ENCODE measurements at regions not wholly inside any gene's neighbourhood (a gene's known extent, or its start where the extent isn't known, plus 50 kb on each side); places are given as distances from the start of the nearest gene placed in this dataset.
"Not testable (repeated sequence)": the region's sequence is repeated elsewhere in the genome, so short reads cannot be mapped to it uniquely, and the experiment has no call there.

DNA sequence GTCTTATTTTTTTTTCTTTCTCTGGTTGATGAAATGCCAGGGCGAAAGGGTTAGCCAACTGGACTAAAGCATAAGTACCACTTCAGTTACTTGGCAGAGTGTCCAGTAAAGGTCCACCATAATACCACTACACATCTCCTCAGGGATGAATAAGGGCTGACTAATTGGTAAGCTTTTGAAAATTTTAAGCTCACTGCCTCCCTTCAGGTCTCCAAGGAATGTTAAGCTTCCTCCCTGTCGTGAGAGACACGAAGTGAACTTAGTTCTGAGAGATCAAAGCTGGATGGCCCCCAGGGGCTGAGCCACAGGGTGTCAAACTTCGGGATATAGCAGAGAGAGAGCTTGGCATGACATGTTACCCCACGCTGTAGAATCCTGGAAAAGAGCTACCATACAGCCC is 111.4 kb downstream of the VSIG4 start:
- Histone ChIP-seq H3K79me1 (ENCODE audit: insufficient read depth, low read depth, low read length, poor library complexity, severe bottlenecking) (no peaks in the 10 kb centered on the region), H3K4ac (ENCODE audit: low read depth, low read length) (no peak overlapping the region), H3T11ph (ENCODE audit: low read length) (no peak overlapping the region), H3K23me2 (ENCODE audit: insufficient read length, low read depth, low read length, poor library complexity, severe bottlenecking) (no peaks in the 10 kb centered on the region), H3K27ac (ENCODE audit: insufficient read length, low read depth, low read length) (no peak overlapping the region), H2BK120ac (ENCODE audit: low read depth, low read length, poor library complexity, severe bottlenecking) (no peak overlapping the region), H3K14ac (ENCODE audit: insufficient read depth, low read length) (no peak overlapping the region), H3K79me2 (ENCODE audit: insufficient read depth, low read length) (no peaks in the 10 kb centered on the region), H4K20me1 (ENCODE audit: control insufficient read depth, insufficient read depth, insufficient read length) (no peaks in the 10 kb centered on the region), H4K8ac (replicated peaks; ENCODE audit: insufficient read length, low read depth, low read length) (no peak overlapping the region), H4K5ac (ENCODE audit: insufficient read length, low read depth, low read length) (no peak overlapping the region), H3K18ac (ENCODE audit: insufficient read length, low read depth, low read length) (no peak overlapping the region), H2AFZ (ENCODE audit: low read length) (no peak overlapping the region), H3K27me3 (ENCODE audit: insufficient read depth, low read length) (no peaks in the 10 kb centered on the region), H3K4me2 (ENCODE audit: insufficient read depth, insufficient read length, low read length) (no peak overlapping the region), H3K9ac (ENCODE audit: extremely low read depth, insufficient read length, low read length) (no peak overlapping the region), H2BK15ac (ENCODE audit: low read depth, low read length) (no peak overlapping the region), H2AK5ac (ENCODE audit: insufficient read length, low read length) (no peak overlapping the region), H3K56ac (ENCODE audit: insufficient read length, low read depth, low read length) (no peak overlapping the region), H3K4me1 (ENCODE audit: insufficient read depth, low read length) (no peaks in the 10 kb centered on the region), H2BK5ac (ENCODE audit: insufficient read length, low read length) (no peak overlapping the region), H2BK12ac (ENCODE audit: insufficient read length, low read depth, low read length) (no peak overlapping the region), H4K91ac (ENCODE audit: insufficient read length, low read depth, low read length) (no peak overlapping the region), H2BK20ac (ENCODE audit: low read depth, low read length, poor library complexity, severe bottlenecking) (no peak overlapping the region), H3K23ac (ENCODE audit: insufficient read length, low read depth, low read length) (no peak overlapping the region), H3K9me3 (ENCODE audit: control insufficient read depth, low read depth, low read length) (peaks cover 60% of the 10 kb centered on the region)
- no CpG with 5 or more reads among the region's 5 CpGs for WGBS (ENCODE audit: extremely low coverage, insufficient read length, low lambda C conversion rate)
- TF ChIP-seq CTCF (conservative IDR thresholded peaks at IDR 0.05), result no peak
- peaks cover 3 to 8% of the 10 kb centered on the region in 2 experiments for H3K4me1 Mint-ChIP-seq
- H3K27ac Mint-ChIP-seq, result no peak overlapping the region
- H3K27me3 Mint-ChIP-seq (ENCODE audit: low read depth), result peaks cover 1% of the 10 kb centered on the region
- no peak for DNase-seq
- H3K9me3 Mint-ChIP-seq, result peaks cover 73 to 76% of the 10 kb centered on the region in 2 experiments
- peaks cover 10 to 21% (median 11%) of the 10 kb centered on the region in 3 experiments; a peak in 5 of 7 replicates for H3K36me3 Mint-ChIP-seq (ENCODE audit: insufficient read depth in 1 of 3, low read depth in 3 of 3)
- no peak overlapping the region for H3K4me3 Mint-ChIP-seq

- H2BK12ac ChIP-seq (ENCODE audit: insufficient read length, low read depth, low read length); H2BK20ac ChIP-seq (ENCODE audit: low read depth, low read length, poor library complexity, severe bottlenecking); H3K4ac ChIP-seq (ENCODE audit: low read depth, low read length); H2BK5ac ChIP-seq (ENCODE audit: insufficient read length, low read length); H4K8ac ChIP-seq (replicated peaks; ENCODE audit: insufficient read length, low read depth, low read length); H4K91ac ChIP-seq (ENCODE audit: insufficient read length, low read depth, low read length); H2AFZ ChIP-seq (ENCODE audit: low read length); H2AK5ac ChIP-seq (ENCODE audit: insufficient read length, low read length); H3K4me3 Mint-ChIP-seq; H3K79me1 ChIP-seq (ENCODE audit: insufficient read depth, low read depth, low read length, poor library complexity, severe bottlenecking); H2BK15ac ChIP-seq (ENCODE audit: low read depth, low read length); H3K9ac ChIP-seq (ENCODE audit: extremely low read depth, insufficient read length, low read length); H3K27me3 ChIP-seq (ENCODE audit: insufficient read depth, low read length); H3K27me3 Mint-ChIP-seq (ENCODE audit: low read depth); DNase-seq; H4K20me1 ChIP-seq (ENCODE audit: control insufficient read depth, insufficient read depth, insufficient read length); H3K27ac Mint-ChIP-seq; H3K4me1 ChIP-seq (ENCODE audit: insufficient read depth, low read length); H4K5ac ChIP-seq (ENCODE audit: insufficient read length, low read depth, low read length); H3K4me2 ChIP-seq (ENCODE audit: insufficient read depth, insufficient read length, low read length); H3K23ac ChIP-seq (ENCODE audit: insufficient read length, low read depth, low read length); H3K27ac ChIP-seq (ENCODE audit: insufficient read length, low read depth, low read length); H3K79me2 ChIP-seq (ENCODE audit: insufficient read depth, low read length); H3K23me2 ChIP-seq (ENCODE audit: insufficient read length, low read depth, low read length, poor library complexity, severe bottlenecking); H3T11ph ChIP-seq (ENCODE audit: low read length); H3K18ac ChIP-seq (ENCODE audit: insufficient read length, low read depth, low read length); H2BK120ac ChIP-seq (ENCODE audit: low read depth, low read length, poor library complexity, severe bottlenecking); H3K56ac ChIP-seq (ENCODE audit: insufficient read length, low read depth, low read length); H3K14ac ChIP-seq (ENCODE audit: insufficient read depth, low read length): not testable (repeated sequence)
- H3K9me3 ChIP-seq (ENCODE audit: control insufficient read depth, low read depth, low read length), result peaks cover 50% of the 10 kb centered on the region
- H3K36me3 Mint-ChIP-seq (ENCODE audit: insufficient read depth in 1 of 3, low read depth in 3 of 3), result peaks cover 7 to 18% (median 7%) of the 10 kb centered on the region in 3 experiments; a peak in 5 of 7 replicates
- no CpG with 5 or more reads among the region's 3 CpGs for WGBS (ENCODE audit: extremely low coverage, insufficient read length, low lambda C conversion rate)
- peaks cover 3 to 12% of the 10 kb centered on the region in 2 experiments for H3K4me1 Mint-ChIP-seq
- H3K9me3 Mint-ChIP-seq, result peaks cover 77 to 81% of the 10 kb centered on the region in 2 experiments
Observed at GRCh38 chrX:65927386-65927785, 112.5 kb downstream of the VSIG4 start.
